Hematopoietic multipotent progenitor cell treated with erythropoietin and hydrocortisone succinate and interleukin-3 and kit ligand, for 4 days (in vitro differentiated cells): ENCODE measurements at regions not wholly inside any gene's neighbourhood (a gene's known extent, or its start where the extent isn't known, plus 50 kb on each side); places are given as distances from the start of the nearest gene placed in this dataset.
A peak's percentile ranks its signal among the peaks of the same experiment; 100 is the strongest.

Source experiments
- DNase-seq: peaks from one replicate; pipeline ENCODE4 v3.0.0-alpha.2; 2015

DNA sequence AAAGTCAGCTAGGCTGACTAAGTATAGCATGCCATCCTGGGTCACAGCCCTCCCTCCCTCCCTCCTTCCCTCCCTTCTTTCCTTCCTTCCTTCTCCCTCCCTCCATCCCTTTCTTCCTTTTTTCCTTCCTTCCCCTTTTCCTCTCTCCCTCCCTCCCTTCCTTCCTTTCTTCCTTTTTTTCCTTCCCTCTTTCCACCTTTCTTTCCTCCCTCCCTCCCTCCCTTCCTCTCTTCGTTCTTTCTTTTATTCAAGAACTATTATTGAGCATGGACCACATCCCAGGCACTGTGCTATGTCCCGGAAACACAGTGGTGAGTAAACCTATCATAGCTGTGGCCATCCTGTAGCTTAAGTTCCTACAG is 106.2 kb upstream of the BACH2 start:
- DNase-seq: no peak

- DNase-seq: no peak
Measured at GRCh38 chr6:90401933-90402830, 105.5 kb upstream of the BACH2 start.

DNA sequence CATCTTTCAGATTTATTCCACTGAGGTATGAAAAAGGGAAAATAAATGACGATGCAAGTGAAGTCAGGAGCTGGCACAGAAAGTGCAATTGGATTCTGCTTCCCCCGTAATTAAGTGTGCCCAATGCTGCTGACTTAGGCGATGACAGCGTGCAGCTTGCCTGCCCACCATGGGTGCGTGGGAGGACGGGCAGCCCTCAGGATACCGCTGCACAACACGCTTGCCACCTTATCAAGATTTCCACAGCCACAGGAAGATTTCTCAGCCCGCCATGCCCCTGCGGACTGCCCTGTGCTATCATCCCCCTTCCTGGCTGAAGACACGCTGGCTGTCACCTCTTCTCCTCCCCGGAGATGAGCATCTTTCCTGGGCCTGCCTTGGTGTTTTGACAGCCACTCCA is 103.3 kb upstream of the BACH2 start:
- DNase-seq: peak; percentile 71

- peak; percentile 67 for DNase-seq
Measured at GRCh38 chr6:90397929-90398674, 101.5 kb upstream of the BACH2 start.

GRCh38 chr6:90397047-90397446 is 100.4 kb upstream of the BACH2 start:
- DNase-seq: no peak

GRCh38 chr6:90393232-90393884 is 96.7 kb upstream of the BACH2 start:
- DNase-seq: peak; percentile 84

GRCh38 chr6:90390379-90390778 is 93.7 kb upstream of the BACH2 start:
- DNase-seq: no peak

GRCh38 chr6:90388395-90388794 is 91.8 kb upstream of the BACH2 start:
- DNase-seq: no peak

- DNase-seq: no peak
Measured at GRCh38 chr6:90387826-90388225, 91.2 kb upstream of the BACH2 start.

- DNase-seq: no peak
Measured at GRCh38 chr6:90387383-90387775, 90.7 kb upstream of the BACH2 start.

GRCh38 chr6:90386399-90387382 is 90.0 kb upstream of the BACH2 start:
- DNase-seq: no peak

DNA sequence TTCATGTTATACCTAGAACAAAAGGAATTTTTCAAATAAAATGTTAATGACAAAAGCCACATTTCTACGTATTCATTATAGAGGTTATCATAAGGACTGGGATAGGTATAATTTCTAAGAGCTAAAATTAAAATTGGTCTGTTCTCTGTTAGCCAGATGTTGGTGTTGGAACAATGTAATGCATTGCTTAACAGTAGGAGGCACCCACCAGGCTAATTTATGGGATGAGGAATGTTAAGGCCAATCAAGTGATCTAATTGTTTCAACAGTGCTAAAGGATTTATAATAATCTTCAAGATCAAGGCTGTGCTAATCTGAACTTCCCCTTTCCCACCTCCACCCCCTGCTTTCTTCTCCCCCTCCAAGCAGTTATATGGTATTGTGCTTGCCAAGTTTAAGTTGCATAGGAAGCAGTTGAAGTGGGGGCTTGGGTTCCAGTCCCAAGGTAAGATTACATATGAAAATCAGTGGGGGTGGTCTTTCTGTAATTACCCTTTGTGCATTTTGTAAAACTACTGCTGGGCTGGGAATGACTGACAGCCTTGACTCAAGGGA is 89.2 kb upstream of the BACH2 start:
- DNase-seq: peak; percentile 43

DNA sequence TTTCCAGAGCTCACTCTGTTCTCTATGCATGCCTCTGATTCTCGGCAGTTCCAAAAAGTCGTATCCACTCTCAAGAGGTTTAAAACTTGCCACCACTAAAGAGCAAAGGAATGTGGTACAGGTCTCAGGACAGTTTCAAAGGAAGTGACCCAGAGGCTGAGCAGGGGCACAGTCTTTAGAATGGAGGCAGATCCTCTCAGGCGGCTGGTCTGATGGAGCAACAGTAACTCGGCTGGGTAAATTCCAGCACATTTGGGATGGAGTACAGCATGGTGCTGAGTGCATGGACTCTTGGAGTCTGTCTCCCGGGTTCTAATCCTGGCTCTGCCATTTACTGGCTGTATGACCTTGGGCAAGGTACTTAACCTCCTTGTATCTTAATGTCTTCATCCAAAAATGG is 88.1 kb upstream of the BACH2 start:
- no peak for DNase-seq

- peak; percentile 59 for DNase-seq
Measured at GRCh38 chr6:90383196-90383822, 86.7 kb upstream of the BACH2 start.

- DNase-seq: no peak
Measured at GRCh38 chr6:90382760-90383159, 86.1 kb upstream of the BACH2 start.

- DNase-seq: peak; percentile 25
Measured at GRCh38 chr6:90375681-90376439, 79.2 kb upstream of the BACH2 start.

- DNase-seq: no peak
Measured at GRCh38 chr6:90374201-90374600, 77.6 kb upstream of the BACH2 start.

DNA sequence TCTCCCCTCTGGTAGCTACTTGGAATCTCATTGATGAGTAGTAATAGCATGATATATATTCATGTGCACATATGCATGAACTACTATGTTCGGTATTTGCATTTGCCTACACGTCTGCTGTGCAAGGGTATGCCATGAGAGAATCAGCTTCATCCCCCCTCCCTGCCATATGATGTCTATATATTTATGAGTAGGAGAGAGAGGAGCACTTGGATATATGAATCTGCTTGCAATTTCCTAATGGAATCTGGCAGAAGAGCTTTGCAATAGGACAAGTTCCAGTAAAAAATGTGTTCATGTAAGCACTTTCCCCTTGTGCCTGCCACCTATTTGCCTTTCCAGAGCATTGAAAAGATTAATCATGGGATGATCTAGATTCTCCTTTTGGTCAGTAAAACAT is 76.2 kb upstream of the BACH2 start:
- no peak for DNase-seq

GRCh38 chr6:90372450-90372849 is 75.8 kb upstream of the BACH2 start:
- DNase-seq: no peak

GRCh38 chr6:90370493-90370959 is 73.9 kb upstream of the BACH2 start:
- no peak for DNase-seq

- no peak for DNase-seq
Measured at GRCh38 chr6:90369651-90370050, 73.0 kb upstream of the BACH2 start.
